Globus pallidus (tissue), 1 donor: ENCODE measurements at regions not wholly inside any gene's neighbourhood (a gene's known extent, or its start where the extent isn't known, plus 50 kb on each side); places are given as distances from the start of the nearest gene placed in this dataset.

ENCODE experiments used
- DNase-seq: peaks from one replicate; pipeline ENCODE4 v3.0.0-alpha.2; 2015; ENCODE audit warnings: low spot score

GRCh38 chr18:24790347-24790746, 329.9 kb downstream of the HRH4 start:
- DNase-seq = no peak

DNA sequence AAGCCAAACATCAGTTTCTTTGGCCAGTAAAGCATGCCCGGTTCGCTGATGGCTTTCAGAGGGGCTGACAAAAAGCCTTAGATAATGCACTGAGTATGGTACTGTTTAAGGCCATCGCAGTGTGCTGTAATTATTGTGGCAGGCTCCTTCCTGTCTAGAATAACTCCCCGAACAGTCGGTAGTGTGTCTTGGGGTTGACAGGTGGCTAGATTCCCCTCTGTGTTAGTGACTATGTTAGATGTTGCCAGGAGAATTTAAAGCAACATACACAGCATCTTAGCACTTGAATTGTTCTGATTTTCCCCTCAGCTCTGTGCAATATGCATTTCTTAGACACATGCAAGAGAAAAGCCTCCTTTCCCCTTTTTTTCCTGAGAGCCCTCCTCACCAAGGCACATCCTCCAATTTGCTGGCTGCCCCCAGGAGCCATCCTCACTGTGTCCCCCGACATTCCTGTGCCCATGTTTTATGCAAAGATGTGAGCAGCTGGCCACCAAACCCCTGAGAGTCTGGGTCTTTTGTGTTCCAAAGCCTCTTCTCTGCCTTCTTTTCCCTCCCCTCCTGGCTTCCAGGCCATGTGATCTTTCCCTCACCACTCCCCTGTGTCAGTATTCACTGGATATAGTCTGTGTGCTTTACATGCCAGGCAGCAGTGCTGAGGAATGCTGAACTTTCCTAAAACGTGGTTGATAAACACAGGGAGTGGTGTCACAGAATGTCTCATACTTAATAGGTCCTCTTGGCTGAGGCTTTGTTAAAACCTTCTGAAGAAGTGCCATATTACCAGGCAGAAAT, 331.5 kb downstream of the HRH4 start:
- DNase-seq = no peak

DNA sequence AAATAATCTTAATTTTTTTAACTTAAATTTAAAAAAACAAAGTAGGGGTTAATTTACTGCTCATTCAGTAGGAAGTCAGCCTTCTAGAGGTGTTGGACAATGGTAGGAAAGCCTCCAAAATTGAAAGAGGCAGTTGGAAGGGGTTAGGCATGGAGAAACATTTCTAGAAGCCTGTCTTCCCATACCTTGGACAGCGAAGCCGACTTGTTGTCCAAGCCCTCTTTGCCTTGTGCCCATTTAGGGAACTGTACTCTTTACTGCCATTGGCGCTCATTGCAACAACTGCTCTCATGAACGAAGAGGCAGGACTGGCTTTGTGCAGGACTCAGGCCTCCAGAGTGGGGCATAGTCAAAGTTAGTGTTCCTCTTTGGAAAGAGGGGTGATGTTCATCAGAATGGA, 333.3 kb downstream of the HRH4 start:
- no peak for DNase-seq

DNA sequence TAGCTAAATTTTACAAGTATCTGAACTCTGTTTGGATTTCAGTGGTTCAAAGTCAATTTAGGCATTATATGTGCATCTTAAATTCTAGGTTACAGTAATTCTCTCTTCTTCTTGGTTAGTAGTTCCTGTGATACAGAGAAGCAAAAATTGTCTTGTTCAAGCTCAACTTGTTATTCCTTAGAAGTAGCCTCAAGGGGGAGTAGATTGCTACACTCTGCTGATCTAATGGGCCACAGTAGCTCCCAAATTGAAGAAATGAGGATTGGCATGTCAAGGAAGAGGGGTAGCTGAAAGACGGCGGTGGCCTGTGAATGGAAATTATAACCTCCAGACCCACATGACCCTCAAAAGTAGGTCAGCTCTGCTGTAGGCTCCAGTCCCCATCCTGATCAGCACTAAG, 334.7 kb downstream of the HRH4 start:
- DNase-seq = no peak

DNA sequence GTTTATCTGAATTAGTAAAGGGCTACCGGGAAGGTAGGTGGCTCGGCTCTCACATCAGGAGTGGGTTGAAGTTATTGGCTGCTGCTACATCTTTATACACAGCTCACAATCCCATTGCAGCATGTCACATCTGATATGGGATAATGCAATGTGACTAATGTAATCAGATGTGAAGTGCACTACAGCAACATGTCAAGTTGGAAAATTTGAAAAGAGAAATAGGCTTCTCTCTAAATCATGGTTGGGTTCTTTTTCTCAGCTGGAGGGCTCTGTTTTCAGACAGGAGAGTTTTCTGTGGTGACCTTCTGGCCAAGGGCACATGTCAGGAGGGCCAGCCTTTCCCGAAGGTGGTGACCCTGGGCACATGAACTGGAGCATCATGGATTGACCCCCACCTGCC, 337.5 kb downstream of the HRH4 start:
- DNase-seq = no peak

DNA sequence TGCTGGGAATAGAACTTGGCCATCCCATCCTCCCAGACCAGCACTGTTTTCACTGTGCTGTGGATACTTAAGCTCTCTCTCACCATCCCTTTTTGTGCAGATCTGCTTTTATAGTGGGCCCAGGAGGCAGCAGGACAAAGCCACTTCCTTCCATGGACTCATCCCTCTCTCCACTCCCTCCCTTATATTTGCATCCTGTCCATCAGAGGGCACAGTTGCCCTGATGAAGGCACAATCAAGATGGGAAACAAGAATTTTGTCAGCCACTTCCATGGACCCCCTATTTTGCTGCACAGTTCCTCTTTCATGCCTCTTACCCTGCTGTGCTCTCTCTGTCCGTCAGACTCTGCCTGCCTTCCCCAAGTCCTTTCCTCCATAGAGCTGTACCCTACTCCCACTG, 338.7 kb downstream of the HRH4 start:
- no peak for DNase-seq

- no peak for DNase-seq
These were observed 339.3 kb downstream of the HRH4 start for GRCh38 chr18:24799720-24800119.

DNA sequence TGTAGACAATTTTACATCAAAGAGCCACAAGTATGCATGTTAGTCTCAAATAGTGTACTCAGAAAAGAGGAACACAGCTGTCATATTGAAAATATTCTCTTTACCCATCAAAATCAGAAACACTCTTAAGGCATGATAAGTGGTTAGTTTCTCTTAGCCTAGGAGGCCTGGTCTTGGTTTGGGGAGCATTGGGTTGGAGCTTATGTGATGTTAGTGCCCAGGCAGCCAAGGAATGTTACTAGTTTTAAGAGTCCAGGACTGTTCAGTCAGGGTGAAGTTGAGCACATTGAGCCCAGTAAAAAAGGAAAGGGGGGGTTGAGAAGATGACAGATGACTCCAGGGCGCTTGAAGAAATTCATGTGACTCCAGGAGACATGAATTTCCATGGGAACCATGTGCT, 340.6 kb downstream of the HRH4 start:
- no peak for DNase-seq

GRCh38 chr18:24802456-24802855, 342.0 kb downstream of the HRH4 start:
- no peak for DNase-seq

- DNase-seq = no peak
These were observed 344.7 kb downstream of the HRH4 start for GRCh38 chr18:24805156-24805555.

GRCh38 chr18:24809173-24809950, 348.9 kb downstream of the HRH4 start:
- no peak for DNase-seq

DNA sequence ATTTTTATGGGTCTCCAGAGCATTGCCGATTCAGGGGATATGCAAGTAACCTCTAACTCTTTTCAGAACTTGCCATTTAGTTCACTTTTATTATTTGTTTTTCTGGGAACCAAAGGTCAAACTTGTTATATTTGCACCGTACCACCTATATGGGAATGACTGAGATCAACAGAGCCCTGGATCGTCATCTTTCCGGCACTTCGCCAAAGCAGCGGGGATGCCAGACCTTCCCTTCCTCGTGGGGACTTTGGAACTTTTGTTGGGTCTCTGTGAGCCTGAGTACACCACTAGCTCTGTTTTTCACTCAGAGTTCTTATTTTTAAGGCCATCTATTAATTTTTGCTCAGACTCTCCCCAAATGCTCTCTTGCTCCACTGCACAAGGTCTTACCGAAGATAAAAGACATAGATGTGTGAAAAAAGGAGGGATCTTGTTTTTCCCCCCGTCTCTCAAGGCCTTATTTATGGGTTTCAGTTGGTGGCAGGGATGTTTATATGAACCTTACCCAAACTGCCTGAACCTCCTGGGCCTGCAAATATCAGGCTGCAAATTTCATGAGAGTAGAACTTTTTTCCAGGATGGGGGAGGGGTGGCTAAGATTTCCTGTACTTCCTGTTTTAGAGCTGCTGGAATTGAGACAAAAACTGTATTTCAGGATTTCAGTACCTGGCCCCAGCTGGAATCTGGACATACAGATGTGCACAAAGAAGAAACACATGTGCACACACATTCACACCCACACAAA, 350.3 kb downstream of the HRH4 start:
- no peak for DNase-seq

DNA sequence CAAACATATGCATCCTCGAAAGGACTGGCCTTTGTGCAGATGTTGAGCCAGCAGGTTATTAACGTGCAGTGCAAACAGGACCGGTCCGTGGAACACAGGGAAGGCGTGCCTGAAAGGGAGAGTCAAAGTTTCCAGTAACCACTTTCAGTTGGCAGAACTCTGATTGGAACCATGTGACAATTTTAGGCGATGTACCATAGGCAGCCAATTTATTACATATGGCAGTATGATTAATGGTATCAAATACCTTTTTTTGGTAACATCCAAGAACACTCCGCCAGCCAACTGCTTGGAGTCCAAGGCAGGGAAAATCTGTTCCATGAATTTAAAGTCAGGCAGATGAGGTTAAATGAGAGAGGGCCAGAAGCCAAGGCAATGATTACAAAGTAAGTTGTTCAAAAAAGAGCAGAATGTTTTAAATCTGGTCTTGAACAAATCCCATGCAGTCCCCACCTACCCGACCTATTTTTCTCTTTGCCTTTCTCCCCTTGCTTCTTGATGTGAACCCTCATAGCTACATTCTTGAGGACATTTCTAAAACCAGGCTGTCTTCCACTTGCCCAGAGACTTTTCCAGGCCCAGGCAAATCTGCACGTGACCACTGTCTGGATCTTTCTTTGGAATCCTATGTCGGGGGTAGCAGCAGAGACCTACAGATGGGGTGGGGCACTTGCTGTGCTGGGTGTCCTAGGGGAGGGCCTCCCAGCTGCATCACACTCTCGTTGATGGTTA, 351.7 kb downstream of the HRH4 start:
- DNase-seq = no peak

- DNase-seq = peak; percentile 35
These were observed 354.1 kb downstream of the HRH4 start for GRCh38 chr18:24814521-24814920.

DNA sequence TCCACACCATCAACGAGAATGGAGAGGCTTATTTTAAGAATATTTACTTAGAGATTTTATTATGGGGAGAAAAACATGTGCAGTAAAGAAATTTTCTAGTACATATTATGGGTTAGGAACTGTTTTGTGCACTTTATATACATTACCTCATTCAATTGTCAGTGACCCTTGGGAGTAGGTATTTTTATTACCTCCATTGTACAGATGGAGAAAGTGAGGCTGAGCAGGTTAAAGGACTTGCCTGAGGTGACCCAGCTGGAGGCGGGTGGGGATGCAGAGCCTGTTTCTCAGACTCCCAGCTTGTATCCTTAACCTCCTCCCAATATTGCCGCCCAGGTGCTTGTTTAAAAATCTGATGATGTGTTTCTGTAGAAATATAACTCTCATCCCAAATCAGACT, 356.7 kb downstream of the HRH4 start:
- DNase-seq = no peak

DNA sequence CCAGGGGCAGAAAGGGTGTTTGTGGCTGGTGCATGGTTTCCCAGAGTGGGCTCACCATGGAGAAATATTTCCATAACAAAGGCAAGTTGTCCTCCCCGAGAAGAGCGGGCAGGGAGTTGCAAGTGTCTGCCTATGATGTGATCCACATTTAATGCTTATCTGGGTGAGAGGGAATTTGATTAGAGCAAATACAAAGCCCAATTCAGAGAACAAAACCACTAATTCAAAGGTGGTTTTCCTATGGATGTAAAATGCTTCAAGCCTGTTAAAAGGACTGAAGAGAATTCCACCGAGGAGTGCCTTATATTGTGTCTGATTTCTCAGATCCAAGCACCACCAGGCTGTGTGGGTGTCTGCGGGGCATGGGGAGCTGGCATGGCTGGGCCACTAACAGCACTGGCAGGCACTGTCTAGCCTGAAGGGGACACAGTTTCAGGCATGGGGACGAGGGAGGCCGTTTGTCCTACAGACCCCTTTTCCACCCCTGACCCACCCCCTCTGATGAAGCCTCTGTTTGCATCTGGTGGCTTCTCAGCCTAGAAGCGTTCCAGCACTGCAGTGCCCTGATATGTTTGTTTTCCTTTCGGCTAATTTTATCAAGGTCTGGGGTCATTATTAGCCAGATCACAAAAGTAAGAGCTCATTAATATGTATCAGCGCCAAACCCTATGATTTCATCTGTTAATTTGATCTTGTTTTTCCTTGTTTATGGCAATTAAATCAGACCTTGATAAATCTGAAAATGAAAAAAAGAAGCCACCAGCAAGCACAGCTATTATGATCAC, 357.3 kb downstream of the HRH4 start:
- DNase-seq = peak; percentile 17

- no peak for DNase-seq
These were observed 358.0 kb downstream of the HRH4 start for GRCh38 chr18:24818441-24818840.

- no peak for DNase-seq
These were observed 358.9 kb downstream of the HRH4 start for GRCh38 chr18:24819141-24819890.

DNA sequence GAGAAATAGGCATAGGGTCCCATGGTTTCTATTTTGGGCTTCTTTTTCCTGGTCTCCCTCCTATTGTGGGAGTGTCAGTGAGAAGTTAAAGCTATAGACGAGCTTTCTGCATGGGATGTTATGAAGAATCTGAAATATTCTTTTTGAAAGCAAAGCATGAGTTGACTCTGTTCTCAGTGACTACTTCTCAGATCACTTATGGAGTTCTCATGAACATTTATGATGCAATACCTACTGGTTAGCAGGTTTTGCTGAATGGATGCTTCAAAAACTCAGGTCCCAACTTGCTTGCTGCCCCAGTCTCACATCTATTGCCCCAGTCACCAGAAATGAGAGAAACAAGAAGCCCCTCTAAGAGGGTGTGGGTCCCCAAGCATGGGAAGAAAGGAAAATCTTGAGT, 365.0 kb downstream of the HRH4 start:
- DNase-seq = no peak

DNA sequence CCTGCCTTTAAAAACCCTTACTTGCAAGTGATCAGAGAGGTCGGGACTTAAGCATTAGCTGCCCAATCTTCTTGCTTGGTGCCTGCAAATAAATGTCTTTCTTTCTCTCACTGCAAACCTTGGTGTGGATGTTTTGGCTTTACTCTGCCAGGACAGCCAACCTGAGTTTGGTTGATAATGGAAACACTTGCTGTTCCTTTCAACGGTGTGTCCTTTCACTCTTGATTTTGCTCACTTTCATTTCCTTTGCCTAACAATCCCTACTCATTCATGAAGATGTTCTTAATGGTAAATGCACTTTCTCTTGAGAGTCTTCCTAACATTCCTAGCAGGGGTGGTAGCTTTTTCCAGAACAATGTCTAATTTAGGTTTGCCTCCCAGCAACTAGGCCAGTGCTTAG, 366.2 kb downstream of the HRH4 start:
- no peak for DNase-seq

- no peak for DNase-seq
These were observed 367.1 kb downstream of the HRH4 start for GRCh38 chr18:24827501-24827900.
